ENCODE measurements at regions not wholly inside any gene's neighbourhood (a gene's known extent, or its start where the extent isn't known, plus 50 kb on each side); places are given as distances from the start of the nearest gene placed in this dataset.

GRCh38 chr7:119578116-119578515 is 694.9 kb upstream of the KCND2 start:
- Histone ChIP-seq H3K27ac (ENCODE audit: low read depth, low read length) (no peak overlapping the region), H3K4me1 (ENCODE audit: control insufficient read depth, low read length) (no peaks in the 10 kb centered on the region), H3K9me2 (replicated peaks; ENCODE audit: control insufficient read depth, low read length) (no peaks in the 10 kb centered on the region), H3K79me2 (ENCODE audit: control insufficient read depth, low read length) (no peaks in the 10 kb centered on the region), H4K20me1 (ENCODE audit: control insufficient read depth, insufficient read depth, low read depth, low read length) (no peaks in the 10 kb centered on the region), H3K36me3 (ENCODE audit: control insufficient read depth, low read length) (no peaks in the 10 kb centered on the region), H3K4me3 (ENCODE audit: low read length) (no peak overlapping the region), H3K27me3 (ENCODE audit: control insufficient read depth, low read length) (no peaks in the 10 kb centered on the region), H3F3A (ENCODE audit: control insufficient read depth, insufficient read depth) (no peaks in the 10 kb centered on the region), H3K9me3 (ENCODE audit: control insufficient read depth, insufficient read depth, low read length) (peaks cover under 1% of the 10 kb centered on the region; the same call in 1 of the 2 replicates), H3K4me2 (ENCODE audit: low read length) (no peak overlapping the region)
- TF ChIP-seq EZH2phosphoT487 (IDR thresholded peaks at IDR 0.05; ENCODE audit: borderline replicate concordance, low read length) (no peak), CTCF (IDR thresholded peaks at IDR 0.05; ENCODE audit: low read depth, low read length, poor library complexity, severe bottlenecking) (no peak)

- Histone ChIP-seq H3K4me3 (ENCODE audit: low read length) (no peak overlapping the region), H3K9me3 (ENCODE audit: control insufficient read depth, insufficient read depth, low read length) (no peaks in the 10 kb centered on the region), H4K20me1 (ENCODE audit: control insufficient read depth, insufficient read depth, low read depth, low read length) (no peaks in the 10 kb centered on the region), H3K9me2 (replicated peaks; ENCODE audit: control insufficient read depth, low read length) (no peaks in the 10 kb centered on the region), H3K79me2 (ENCODE audit: control insufficient read depth, low read length) (no peaks in the 10 kb centered on the region), H3F3A (ENCODE audit: control insufficient read depth, insufficient read depth) (no peaks in the 10 kb centered on the region), H3K27ac (ENCODE audit: low read depth, low read length) (no peak overlapping the region), H3K4me2 (ENCODE audit: low read length) (no peak overlapping the region), H3K4me1 (ENCODE audit: control insufficient read depth, low read length) (no peaks in the 10 kb centered on the region), H3K27me3 (ENCODE audit: control insufficient read depth, low read length) (no peaks in the 10 kb centered on the region), H3K36me3 (ENCODE audit: control insufficient read depth, low read length) (no peaks in the 10 kb centered on the region)
- TF ChIP-seq CTCF (IDR thresholded peaks at IDR 0.05; ENCODE audit: low read depth, low read length, poor library complexity, severe bottlenecking) (no peak), EZH2phosphoT487 (IDR thresholded peaks at IDR 0.05; ENCODE audit: borderline replicate concordance, low read length) (no peak)
Measured at GRCh38 chr7:119594956-119595355, 678.0 kb upstream of the KCND2 start.

GRCh38 chr7:119596651-119597050 is 676.3 kb upstream of the KCND2 start:
- H3K9me2 ChIP-seq (replicated peaks; ENCODE audit: control insufficient read depth, low read length), result no peaks in the 10 kb centered on the region
- H3K79me2 ChIP-seq (ENCODE audit: control insufficient read depth, low read length), result no peaks in the 10 kb centered on the region
- H3K36me3 ChIP-seq (ENCODE audit: control insufficient read depth, low read length), result no peaks in the 10 kb centered on the region
- no peak for TF ChIP-seq CTCF (IDR thresholded peaks at IDR 0.05; ENCODE audit: low read depth, low read length, poor library complexity, severe bottlenecking)
- no peak for TF ChIP-seq EZH2phosphoT487 (IDR thresholded peaks at IDR 0.05; ENCODE audit: borderline replicate concordance, low read length)
- H3K9me3 ChIP-seq (ENCODE audit: control insufficient read depth, insufficient read depth, low read length), result no peaks in the 10 kb centered on the region
- no peaks in the 10 kb centered on the region for H4K20me1 ChIP-seq (ENCODE audit: control insufficient read depth, insufficient read depth, low read depth, low read length)
- H3K4me2 ChIP-seq (ENCODE audit: low read length), result no peak overlapping the region
- no peaks in the 10 kb centered on the region for H3F3A ChIP-seq (ENCODE audit: control insufficient read depth, insufficient read depth)
- no peak overlapping the region for H3K4me3 ChIP-seq (ENCODE audit: low read length)
- no peak overlapping the region for H3K27ac ChIP-seq (ENCODE audit: low read depth, low read length)
- H3K4me1 ChIP-seq (ENCODE audit: control insufficient read depth, low read length), result no peaks in the 10 kb centered on the region
- no peaks in the 10 kb centered on the region for H3K27me3 ChIP-seq (ENCODE audit: control insufficient read depth, low read length)

GRCh38 chr7:119606297-119606696 is 666.7 kb upstream of the KCND2 start:
- TF ChIP-seq EZH2phosphoT487 (IDR thresholded peaks at IDR 0.05; ENCODE audit: borderline replicate concordance, low read length) (no peak), CTCF (IDR thresholded peaks at IDR 0.05; ENCODE audit: low read depth, low read length, poor library complexity, severe bottlenecking) (no peak)
- Histone ChIP-seq H3K9me2 (replicated peaks; ENCODE audit: control insufficient read depth, low read length) (no peaks in the 10 kb centered on the region), H3F3A (ENCODE audit: control insufficient read depth, insufficient read depth) (no peaks in the 10 kb centered on the region), H3K9me3 (ENCODE audit: control insufficient read depth, insufficient read depth, low read length) (no peaks in the 10 kb centered on the region), H3K79me2 (ENCODE audit: control insufficient read depth, low read length) (no peaks in the 10 kb centered on the region), H4K20me1 (ENCODE audit: control insufficient read depth, insufficient read depth, low read depth, low read length) (no peaks in the 10 kb centered on the region), H3K27ac (ENCODE audit: low read depth, low read length) (no peak overlapping the region), H3K36me3 (ENCODE audit: control insufficient read depth, low read length) (no peaks in the 10 kb centered on the region), H3K4me2 (ENCODE audit: low read length) (no peak overlapping the region), H3K27me3 (ENCODE audit: control insufficient read depth, low read length) (no peaks in the 10 kb centered on the region), H3K4me3 (ENCODE audit: low read length) (no peak overlapping the region), H3K4me1 (ENCODE audit: control insufficient read depth, low read length) (no peaks in the 10 kb centered on the region)

Data from DOHH2 (cell line).